GM13976 (cell line): ENCODE measurements at regions not wholly inside any gene's neighbourhood (a gene's known extent, or its start where the extent isn't known, plus 50 kb on each side); places are given as distances from the start of the nearest gene placed in this dataset.

Experiments used
- DNase-seq: peaks from one replicate; pipeline ENCODE4 v3.0.0; 2012; ENCODE audit warnings: low spot score
- in situ Hi-C: fragments of 300-500 bp; cut with MboI; formaldehyde crosslinking; loops from one replicate; pipeline ENCODE4 v1.12.0; 2022; ENCODE audit warnings: low sequenced_read_pairs, mixed read lengths, inconsistent platforms; ENCODE audit not compliant: unreplicated experiment
- TF ChIP-seq, protein P1 (sequence below): IDR thresholded peaks from 2 replicates; pipeline ENCODE4 v1.5.1; 2012; ENCODE audit warnings: borderline replicate concordance, mild to moderate bottlenecking; ENCODE audit not compliant: insufficient read depth; ENCODE audit errors: extremely low read depth, missing control alignments, control extremely low read depth

DNA sequence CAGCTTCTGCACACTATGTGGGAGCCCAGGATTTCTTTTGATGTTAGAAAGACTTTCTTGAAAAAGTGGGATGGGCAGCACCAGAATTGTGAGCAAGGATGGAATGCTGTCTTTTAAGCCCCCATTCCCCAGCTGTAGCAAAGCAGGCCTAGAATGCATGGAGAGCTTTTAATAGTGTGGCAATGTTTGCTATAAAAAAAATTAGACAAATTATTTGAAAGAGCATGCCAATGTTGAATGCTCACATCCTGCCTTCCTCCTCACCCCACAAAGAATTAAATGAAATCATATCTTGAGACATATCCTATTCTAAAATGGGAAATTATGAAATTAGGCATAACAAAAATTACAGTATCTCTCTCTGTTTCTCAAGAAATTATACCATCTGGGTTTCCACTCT lies 154.7 kb downstream of the C11orf91 start:
- in situ Hi-C loops = no loop called here
- DNase-seq = no peak
- TF ChIP-seq, protein P1, sequence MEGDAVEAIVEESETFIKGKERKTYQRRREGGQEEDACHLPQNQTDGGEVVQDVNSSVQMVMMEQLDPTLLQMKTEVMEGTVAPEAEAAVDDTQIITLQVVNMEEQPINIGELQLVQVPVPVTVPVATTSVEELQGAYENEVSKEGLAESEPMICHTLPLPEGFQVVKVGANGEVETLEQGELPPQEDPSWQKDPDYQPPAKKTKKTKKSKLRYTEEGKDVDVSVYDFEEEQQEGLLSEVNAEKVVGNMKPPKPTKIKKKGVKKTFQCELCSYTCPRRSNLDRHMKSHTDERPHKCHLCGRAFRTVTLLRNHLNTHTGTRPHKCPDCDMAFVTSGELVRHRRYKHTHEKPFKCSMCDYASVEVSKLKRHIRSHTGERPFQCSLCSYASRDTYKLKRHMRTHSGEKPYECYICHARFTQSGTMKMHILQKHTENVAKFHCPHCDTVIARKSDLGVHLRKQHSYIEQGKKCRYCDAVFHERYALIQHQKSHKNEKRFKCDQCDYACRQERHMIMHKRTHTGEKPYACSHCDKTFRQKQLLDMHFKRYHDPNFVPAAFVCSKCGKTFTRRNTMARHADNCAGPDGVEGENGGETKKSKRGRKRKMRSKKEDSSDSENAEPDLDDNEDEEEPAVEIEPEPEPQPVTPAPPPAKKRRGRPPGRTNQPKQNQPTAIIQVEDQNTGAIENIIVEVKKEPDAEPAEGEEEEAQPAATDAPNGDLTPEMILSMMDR = no peak

DNA sequence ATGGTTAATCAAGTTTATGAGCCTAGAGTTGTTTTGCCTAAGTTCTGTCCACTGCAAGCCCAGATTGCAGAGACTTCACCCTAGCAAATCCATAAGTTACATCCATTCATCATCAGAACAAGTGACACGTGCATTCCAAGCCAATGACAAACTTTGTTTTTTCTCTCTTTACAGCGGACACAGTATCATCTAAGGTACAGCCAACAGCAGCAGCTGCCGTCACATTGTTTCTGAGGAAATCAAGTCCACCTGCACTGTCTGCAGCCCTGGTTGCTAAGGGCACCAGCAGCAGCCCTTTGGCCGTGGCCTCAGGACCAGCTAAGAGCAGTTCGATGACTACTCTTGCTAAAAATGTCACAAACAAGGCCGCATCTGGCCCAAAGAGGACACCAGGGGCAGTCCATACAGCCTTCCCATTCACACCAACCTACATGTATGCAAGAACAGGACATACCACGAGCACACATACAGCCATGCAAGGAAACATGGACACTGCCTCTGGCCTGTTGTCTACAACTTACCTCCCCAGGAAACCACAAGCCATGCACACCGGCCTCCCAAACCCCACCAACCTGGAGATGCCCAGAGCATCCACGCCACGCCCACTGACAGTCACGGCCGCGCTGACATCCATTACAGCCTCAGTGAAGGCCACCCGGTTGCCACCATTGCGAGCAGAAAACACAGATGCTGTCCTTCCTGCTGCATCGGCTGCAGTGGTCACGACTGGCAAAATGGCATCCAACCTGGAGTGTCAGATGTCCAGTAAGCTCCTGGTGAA lies 155.8 kb downstream of the C11orf91 start:
- in situ Hi-C loops = no loop called here
- TF ChIP-seq, protein P1 = no peak
- no peak for DNase-seq

GRCh38 chr11:33543823-33544222 lies 156.8 kb downstream of the C11orf91 start:
- DNase-seq = no peak
- TF ChIP-seq, protein P1 = no peak
- in situ Hi-C loops = no loop called here

- peak; percentile 70 for DNase-seq
- TF ChIP-seq, protein P1 = peak; percentile 50
- in situ Hi-C loops = no loop called here
Observed at GRCh38 chr11:33542921-33543320, 157.7 kb downstream of the C11orf91 start.

- TF ChIP-seq, protein P1 = no peak
- DNase-seq = no peak
- in situ Hi-C loops = no loop called here
Observed at GRCh38 chr11:33540946-33541915, 159.4 kb downstream of the C11orf91 start.

- TF ChIP-seq, protein P1 = no peak
- no peak for DNase-seq
- in situ Hi-C loops = no loop called here
Observed at GRCh38 chr11:33540427-33540826, 160.2 kb downstream of the C11orf91 start.
